NCI-H2081 (cell line): ENCODE measurements at regions not wholly inside any gene's neighbourhood (a gene's known extent, or its start where the extent isn't known, plus 50 kb on each side); places are given as distances from the start of the nearest gene placed in this dataset.
A peak's percentile ranks its signal among the peaks of the same experiment; 100 is the strongest.
"Not testable (repeated sequence)": the region's sequence is repeated elsewhere in the genome, so short reads cannot be mapped to it uniquely, and the experiment has no call there.

Source experiments
- DNase-seq, 2 experiments: peaks; one replicate each; lab custom pipeline; 2025; lab: John Stamatoyannopoulos, UW

- no peak for DNase-seq
Measured at GRCh38 chr6:84929212-84929611, 164.8 kb upstream of the TBX18 start.

GRCh38 chr6:84927551-84927950 lies 163.2 kb upstream of the TBX18 start:
- DNase-seq = no peak

- no peak for DNase-seq
Measured at GRCh38 chr6:84926189-84927155, 162.1 kb upstream of the TBX18 start.

- DNase-seq = no peak
Measured at GRCh38 chr6:84921891-84922290, 157.5 kb upstream of the TBX18 start.

- no peak for DNase-seq
Measured at GRCh38 chr6:84920021-84920420, 155.6 kb upstream of the TBX18 start.

GRCh38 chr6:84916704-84917103 lies 152.3 kb upstream of the TBX18 start:
- DNase-seq = no peak

GRCh38 chr6:84912472-84913322 lies 148.3 kb upstream of the TBX18 start:
- DNase-seq = no peak

- DNase-seq = no peak
Measured at GRCh38 chr6:84910906-84911607, 146.7 kb upstream of the TBX18 start.

GRCh38 chr6:84908304-84908904 lies 144.0 kb upstream of the TBX18 start:
- no peak for DNase-seq

- DNase-seq = no peak
Measured at GRCh38 chr6:84906514-84906913, 142.1 kb upstream of the TBX18 start.

- DNase-seq = no peak
Measured at GRCh38 chr6:84905823-84906222, 141.4 kb upstream of the TBX18 start.

GRCh38 chr6:84902354-84902928 lies 138.0 kb upstream of the TBX18 start:
- DNase-seq = no peak

- no peak for DNase-seq
Measured at GRCh38 chr6:84897988-84898594, 133.7 kb upstream of the TBX18 start.

GRCh38 chr6:84897011-84897410 lies 132.6 kb upstream of the TBX18 start:
- DNase-seq = no peak

GRCh38 chr6:84892671-84893070 lies 128.3 kb upstream of the TBX18 start:
- no peak for DNase-seq

- DNase-seq = peak in 1 of 2 experiments; percentile 14
Measured at GRCh38 chr6:84882768-84883766, 118.7 kb upstream of the TBX18 start.

GRCh38 chr6:84879385-84879784 lies 115.0 kb upstream of the TBX18 start:
- not testable (repeated sequence) for DNase-seq

GRCh38 chr6:84877515-84878210 lies 113.3 kb upstream of the TBX18 start:
- no peak for DNase-seq
